ENCODE measurements at regions not wholly inside any gene's neighbourhood (a gene's known extent, or its start where the extent isn't known, plus 50 kb on each side); places are given as distances from the start of the nearest gene placed in this dataset.
"Not testable (repeated sequence)": the region's sequence is repeated elsewhere in the genome, so short reads cannot be mapped to it uniquely, and the experiment has no call there.

GRCh38 chr9:66814038-66814437 is 86.5 kb upstream of the ZNF658 start:
- TF ChIP-seq, protein P1, sequence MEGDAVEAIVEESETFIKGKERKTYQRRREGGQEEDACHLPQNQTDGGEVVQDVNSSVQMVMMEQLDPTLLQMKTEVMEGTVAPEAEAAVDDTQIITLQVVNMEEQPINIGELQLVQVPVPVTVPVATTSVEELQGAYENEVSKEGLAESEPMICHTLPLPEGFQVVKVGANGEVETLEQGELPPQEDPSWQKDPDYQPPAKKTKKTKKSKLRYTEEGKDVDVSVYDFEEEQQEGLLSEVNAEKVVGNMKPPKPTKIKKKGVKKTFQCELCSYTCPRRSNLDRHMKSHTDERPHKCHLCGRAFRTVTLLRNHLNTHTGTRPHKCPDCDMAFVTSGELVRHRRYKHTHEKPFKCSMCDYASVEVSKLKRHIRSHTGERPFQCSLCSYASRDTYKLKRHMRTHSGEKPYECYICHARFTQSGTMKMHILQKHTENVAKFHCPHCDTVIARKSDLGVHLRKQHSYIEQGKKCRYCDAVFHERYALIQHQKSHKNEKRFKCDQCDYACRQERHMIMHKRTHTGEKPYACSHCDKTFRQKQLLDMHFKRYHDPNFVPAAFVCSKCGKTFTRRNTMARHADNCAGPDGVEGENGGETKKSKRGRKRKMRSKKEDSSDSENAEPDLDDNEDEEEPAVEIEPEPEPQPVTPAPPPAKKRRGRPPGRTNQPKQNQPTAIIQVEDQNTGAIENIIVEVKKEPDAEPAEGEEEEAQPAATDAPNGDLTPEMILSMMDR (IDR thresholded peaks at IDR 0.05), result not testable (repeated sequence)
- not testable (repeated sequence) for TF ChIP-seq POLR2AphosphoS5, POLR2A, EP300 (IDR thresholded peaks at IDR 0.05)

Data from gastroesophageal sphincter (tissue), 3 donors.